Kidney (tissue), 13 donors: ENCODE measurements at regions not wholly inside any gene's neighbourhood (a gene's known extent, or its start where the extent isn't known, plus 50 kb on each side); places are given as distances from the start of the nearest gene placed in this dataset.
"Not testable (repeated sequence)": the region's sequence is repeated elsewhere in the genome, so short reads cannot be mapped to it uniquely, and the experiment has no call there.

Experiments used
- DNase-seq, 5 donors: peaks; one replicate each; pipeline ENCODE4 v3.0.0-alpha.2; 2013 to 2020
- FAIRE-seq: peaks from 2 replicates; lab custom pipeline; 2012; peaks lifted over from hg19 to GRCh38; lab: Jason Lieb, UNC
- H3K27ac ChIP-seq, 2 donors: one replicate each; pipeline ENCODE4 v1.7.0; 2013; ENCODE audit warnings: low read depth in 2 of 2, low read length in 2 of 2, inconsistent platforms in 1 of 2
- H3K27me3 ChIP-seq: one replicate; pipeline ENCODE4 v1.7.1; 2013; ENCODE audit warnings: low read length, inconsistent platforms; ENCODE audit not compliant: control insufficient read depth, insufficient read depth
- H3K36me3 ChIP-seq, 3 donors: one replicate each; pipeline versions ENCODE4 v1.7.0 to v1.7.1; 2013; ENCODE audit warnings: low read length in 3 of 3, control low read depth in 1 of 3, inconsistent platforms in 1 of 3; ENCODE audit not compliant: insufficient read depth in 3 of 3, control insufficient read depth in 2 of 3
- H3K4me1 ChIP-seq, 3 donors: one replicate each; pipeline versions ENCODE4 v1.7.0 to v1.7.1; 2013; ENCODE audit warnings: low read length in 3 of 3, inconsistent platforms in 1 of 3, low read depth in 1 of 3; ENCODE audit not compliant: control insufficient read depth in 2 of 3, insufficient read depth in 2 of 3
- H3K4me3 ChIP-seq, 3 donors: one replicate each; pipeline versions ENCODE4 v1.7.0 to v1.8.1; 2013; ENCODE audit warnings: low read length in 3 of 3, control low read depth in 1 of 3, inconsistent platforms in 1 of 3
- H3K9ac ChIP-seq, 3 donors: one replicate each; pipeline versions ENCODE4 v1.7.0 to v1.7.1; 2013; ENCODE audit warnings: low read length in 3 of 3, control low read depth in 1 of 3, inconsistent platforms in 1 of 3
- H3K9me3 ChIP-seq, 3 donors: one replicate each; pipeline versions ENCODE4 v1.7.0 to v1.7.1; 2013; ENCODE audit warnings: low read length in 3 of 3, control low read depth in 1 of 3, inconsistent platforms in 1 of 3; ENCODE audit not compliant: control insufficient read depth in 2 of 3, insufficient read depth in 1 of 3
- intact Hi-C: fragments of 100-400 bp; cut with DNase I; formaldehyde crosslinking; loops from one replicate; pipeline ENCODE4 v1.11.1; 2022
- TF ChIP-seq, protein P1 (sequence below): IDR thresholded peaks from 3 replicates; pipeline ENCODE4 v1.5.1; 2012; ENCODE audit warnings: mild to moderate bottlenecking, moderate library complexity, borderline replicate concordance; ENCODE audit not compliant: insufficient read depth; ENCODE audit errors: extremely low read depth
- donor health status: control.
- donor health status: control.
- donor health status: control.
- donor health status: control.
- donor health status: control.
- donor health status: DM: yes; HTN: yes; CAD: no.
- donor health status: Normal renal cell carcinoma (clear cell type).

DNA sequence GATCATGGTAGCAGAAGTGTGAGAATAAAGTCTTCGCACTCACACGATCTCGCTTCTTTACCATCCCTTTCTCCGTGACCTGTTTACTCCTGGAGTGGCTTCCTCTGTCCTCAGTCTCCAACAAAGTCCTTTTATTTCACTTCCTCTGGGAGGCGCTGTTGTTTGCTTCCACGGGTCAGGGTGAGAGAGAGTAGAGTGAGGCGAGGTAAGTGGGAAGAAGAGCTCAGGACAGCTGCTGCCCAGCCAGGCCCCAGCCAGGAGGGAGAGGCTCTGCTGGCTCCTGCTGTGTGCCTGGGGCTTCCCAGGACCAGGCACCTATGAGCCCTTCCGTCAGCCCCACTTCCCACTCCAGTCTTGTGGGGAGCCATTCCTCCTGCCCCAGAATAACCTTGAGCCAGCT lies 242.1 kb downstream of the FGF9 start:
- TF ChIP-seq, protein P1, sequence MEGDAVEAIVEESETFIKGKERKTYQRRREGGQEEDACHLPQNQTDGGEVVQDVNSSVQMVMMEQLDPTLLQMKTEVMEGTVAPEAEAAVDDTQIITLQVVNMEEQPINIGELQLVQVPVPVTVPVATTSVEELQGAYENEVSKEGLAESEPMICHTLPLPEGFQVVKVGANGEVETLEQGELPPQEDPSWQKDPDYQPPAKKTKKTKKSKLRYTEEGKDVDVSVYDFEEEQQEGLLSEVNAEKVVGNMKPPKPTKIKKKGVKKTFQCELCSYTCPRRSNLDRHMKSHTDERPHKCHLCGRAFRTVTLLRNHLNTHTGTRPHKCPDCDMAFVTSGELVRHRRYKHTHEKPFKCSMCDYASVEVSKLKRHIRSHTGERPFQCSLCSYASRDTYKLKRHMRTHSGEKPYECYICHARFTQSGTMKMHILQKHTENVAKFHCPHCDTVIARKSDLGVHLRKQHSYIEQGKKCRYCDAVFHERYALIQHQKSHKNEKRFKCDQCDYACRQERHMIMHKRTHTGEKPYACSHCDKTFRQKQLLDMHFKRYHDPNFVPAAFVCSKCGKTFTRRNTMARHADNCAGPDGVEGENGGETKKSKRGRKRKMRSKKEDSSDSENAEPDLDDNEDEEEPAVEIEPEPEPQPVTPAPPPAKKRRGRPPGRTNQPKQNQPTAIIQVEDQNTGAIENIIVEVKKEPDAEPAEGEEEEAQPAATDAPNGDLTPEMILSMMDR: no peak

DNA sequence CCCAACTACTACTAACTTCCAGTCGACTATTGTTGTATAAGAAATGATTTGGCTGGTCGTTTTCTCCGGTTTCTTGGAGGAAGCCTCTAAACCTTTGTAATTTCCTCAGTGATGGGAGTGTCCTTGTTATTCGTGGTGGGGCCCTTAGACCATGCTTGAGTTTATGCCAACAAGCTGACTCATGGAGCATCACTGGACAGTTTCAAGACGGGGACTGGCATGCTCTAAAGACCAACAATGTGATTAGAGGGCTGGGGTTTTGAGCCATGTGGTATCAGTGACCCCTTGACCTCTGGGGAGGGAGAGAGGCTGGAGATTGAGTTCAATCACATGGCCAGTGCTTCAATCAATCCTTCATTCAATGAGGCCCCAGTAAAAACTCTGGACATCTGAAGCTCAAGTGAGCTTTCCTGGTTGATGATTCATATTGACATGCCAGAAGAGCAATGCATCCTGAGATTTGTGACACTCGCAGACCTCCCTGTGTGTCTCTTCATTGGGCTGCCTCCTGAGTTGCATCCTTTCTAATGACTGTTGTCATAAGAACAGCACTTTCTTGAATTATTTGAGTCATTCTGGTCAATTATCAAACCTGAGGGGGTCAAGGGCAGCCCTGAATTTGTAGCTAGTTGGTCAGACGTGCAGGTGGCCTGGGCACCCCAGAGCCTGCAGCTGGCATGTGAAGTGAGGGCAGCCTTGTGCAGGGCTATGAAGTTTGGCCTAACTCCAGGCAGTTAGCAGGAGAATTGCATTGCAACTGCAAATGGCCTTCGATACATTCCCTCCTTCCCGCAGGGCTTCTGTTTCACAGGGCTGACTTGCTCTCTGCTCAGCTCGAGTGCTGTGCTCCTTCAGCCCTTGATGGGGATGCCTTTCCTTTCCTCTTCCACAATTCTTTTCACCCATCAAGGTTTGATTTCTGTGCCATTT lies 246.5 kb downstream of the FGF9 start:
- no peak overlapping the region for H3K27ac ChIP-seq
- H3K4me3 ChIP-seq: no peak overlapping the region
- intact Hi-C loops: no loop called here
- no peak overlapping the region for H3K9ac ChIP-seq
- no peaks in the 10 kb centered on the region for H3K9me3 ChIP-seq
- no peaks in the 10 kb centered on the region for H3K36me3 ChIP-seq
- DNase-seq: no peak
- FAIRE-seq: no peak
- TF ChIP-seq, protein P1: no peak
- H3K4me1 ChIP-seq: no peaks in the 10 kb centered on the region
- H3K27me3 ChIP-seq: no peaks in the 10 kb centered on the region

More for the DNA sequence above, 242.1 kb downstream of the FGF9 start:
- DNase-seq: no peak
- Histone ChIP-seq H3K4me1 (no peaks in the 10 kb centered on the region), H3K36me3 (no peaks in the 10 kb centered on the region), H3K9ac (no peak overlapping the region), H3K4me3 (no peak overlapping the region), H3K27ac (no peak overlapping the region), H3K9me3 (no peaks in the 10 kb centered on the region), H3K27me3 (no peaks in the 10 kb centered on the region)
- no peak for FAIRE-seq
- intact Hi-C loops: no loop called here

DNA sequence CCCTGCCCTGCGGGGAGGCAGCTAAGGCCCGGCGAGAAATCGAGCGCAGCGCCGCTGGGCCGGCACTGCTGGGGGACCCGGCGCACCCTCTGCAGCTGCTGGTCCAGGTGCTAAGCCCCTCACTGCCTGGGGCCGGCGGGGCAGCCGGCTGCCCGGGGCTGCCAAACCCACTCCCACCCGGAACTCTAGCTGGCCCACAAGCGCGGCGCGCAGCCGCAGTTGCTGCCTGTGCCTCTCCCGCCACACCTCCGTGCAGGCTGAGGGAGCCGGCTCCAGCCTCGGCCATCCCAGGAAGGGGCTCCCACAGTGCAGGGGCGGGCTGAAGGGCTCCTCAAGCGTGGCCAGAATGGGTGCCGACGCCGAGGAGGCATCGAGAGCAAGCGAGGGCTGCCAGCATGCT lies 249.9 kb downstream of the FGF9 start:
- DNase-seq, H3K9ac ChIP-seq, H3K27me3 ChIP-seq, H3K27ac ChIP-seq, H3K9me3 ChIP-seq, H3K36me3 ChIP-seq, H3K4me1 ChIP-seq, H3K4me3 ChIP-seq, FAIRE-seq, intact Hi-C loops: not testable (repeated sequence)

DNA sequence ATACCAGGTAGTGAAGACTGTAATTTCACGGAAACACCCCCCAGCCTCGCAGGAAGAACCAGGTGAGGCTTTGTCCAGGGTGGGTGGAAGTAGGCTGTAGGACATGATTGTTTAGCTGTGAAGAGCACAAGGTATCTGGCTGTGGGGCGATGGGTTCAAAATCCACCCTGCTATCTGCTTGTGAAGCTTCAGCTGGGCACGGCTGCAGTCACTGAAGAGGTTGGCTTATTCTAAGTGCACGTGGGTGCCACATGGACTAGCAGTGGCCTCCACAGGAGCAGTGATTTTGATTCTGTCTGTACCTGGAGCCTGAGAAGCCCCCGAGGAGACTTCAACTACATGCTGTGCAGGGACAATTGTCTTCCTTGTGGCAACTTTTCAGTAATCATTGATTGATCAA lies 254.1 kb downstream of the FGF9 start:
- Histone ChIP-seq H3K9ac (no peak overlapping the region), H3K36me3 (no peaks in the 10 kb centered on the region), H3K4me1 (no peaks in the 10 kb centered on the region), H3K27ac (no peak overlapping the region), H3K4me3 (no peak overlapping the region), H3K9me3 (no peaks in the 10 kb centered on the region), H3K27me3 (no peaks in the 10 kb centered on the region)
- intact Hi-C loops: no loop called here
- no peak for FAIRE-seq
- no peak for DNase-seq
- TF ChIP-seq, protein P1: no peak
